Ishikawa (cell line): ENCODE measurements at regions not wholly inside any gene's neighbourhood (a gene's known extent, or its start where the extent isn't known, plus 50 kb on each side); places are given as distances from the start of the nearest gene placed in this dataset.

Source experiments
- CEBPB ChIP-seq: IDR thresholded peaks from 2 replicates; pipeline ENCODE4 v1.6.1; 2012
- CREB1 ChIP-seq: IDR thresholded peaks from 2 replicates; pipeline ENCODE4 v1.6.1; 2012; ENCODE audit warnings: low read depth
- EGR1 ChIP-seq: IDR thresholded peaks from 2 replicates; pipeline ENCODE4 v1.6.1; 2012
- EP300 ChIP-seq: IDR thresholded peaks from 2 replicates; pipeline ENCODE4 v1.6.1; 2012; ENCODE audit warnings: borderline replicate concordance
- FOXM1 ChIP-seq: IDR thresholded peaks from 2 replicates; pipeline ENCODE4 v1.6.1; 2012; ENCODE audit warnings: low read depth, borderline replicate concordance
- NFIC ChIP-seq: IDR thresholded peaks from 2 replicates; pipeline ENCODE4 v1.6.1; 2012
- RAD21 ChIP-seq: IDR thresholded peaks from 2 replicates; pipeline ENCODE4 v1.6.1; 2012; ENCODE audit warnings: low read depth
- TAF1 ChIP-seq: IDR thresholded peaks from 2 replicates; pipeline ENCODE4 v1.6.1; 2012; ENCODE audit warnings: low read depth, mild to moderate bottlenecking
- TCF12 ChIP-seq: IDR thresholded peaks from 2 replicates; pipeline ENCODE4 v1.6.1; 2012; ENCODE audit warnings: low read depth
- TEAD4 ChIP-seq: IDR thresholded peaks from 2 replicates; pipeline ENCODE4 v1.6.1; 2012
- YY1 ChIP-seq: IDR thresholded peaks from 2 replicates; pipeline ENCODE4 v1.6.1; 2012; ENCODE audit warnings: low read depth
- ZBTB7A ChIP-seq: IDR thresholded peaks from 2 replicates; pipeline ENCODE4 v1.6.1; 2012; ENCODE audit warnings: low read depth
- TF ChIP-seq, protein P1 (sequence below): IDR thresholded peaks from 2 replicates; pipeline ENCODE4 v1.6.1; 2012; ENCODE audit warnings: low read depth, mild to moderate bottlenecking
- TF ChIP-seq, protein P2 (sequence below): IDR thresholded peaks from 2 replicates; pipeline ENCODE4 v1.6.1; 2012
- TF ChIP-seq, protein P3 (sequence below): IDR thresholded peaks from 2 replicates; pipeline ENCODE4 v1.6.1; 2012

DNA sequence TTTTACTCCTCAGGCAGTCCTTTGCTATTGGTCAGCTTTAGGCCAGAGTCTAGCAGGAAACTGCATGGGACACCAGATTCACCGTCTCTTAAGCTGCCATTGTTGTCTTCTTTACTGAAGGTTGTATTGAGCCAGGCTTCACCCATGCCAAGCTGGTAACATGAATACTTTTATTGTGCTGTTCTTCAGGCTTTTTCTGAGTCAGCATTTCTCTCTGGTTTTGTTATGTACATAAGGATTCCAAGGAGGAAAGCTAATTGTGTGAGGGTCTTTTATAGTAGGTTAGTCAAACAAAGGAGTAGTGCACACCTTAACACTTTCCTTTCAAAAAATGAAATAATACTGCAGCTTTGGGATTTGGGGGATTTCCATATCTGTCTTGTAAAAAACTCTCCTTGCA lies 252.8 kb downstream of the JRKL start:
- TF ChIP-seq ZBTB7A (no peak), CEBPB (no peak)
- TF ChIP-seq, protein P1, sequence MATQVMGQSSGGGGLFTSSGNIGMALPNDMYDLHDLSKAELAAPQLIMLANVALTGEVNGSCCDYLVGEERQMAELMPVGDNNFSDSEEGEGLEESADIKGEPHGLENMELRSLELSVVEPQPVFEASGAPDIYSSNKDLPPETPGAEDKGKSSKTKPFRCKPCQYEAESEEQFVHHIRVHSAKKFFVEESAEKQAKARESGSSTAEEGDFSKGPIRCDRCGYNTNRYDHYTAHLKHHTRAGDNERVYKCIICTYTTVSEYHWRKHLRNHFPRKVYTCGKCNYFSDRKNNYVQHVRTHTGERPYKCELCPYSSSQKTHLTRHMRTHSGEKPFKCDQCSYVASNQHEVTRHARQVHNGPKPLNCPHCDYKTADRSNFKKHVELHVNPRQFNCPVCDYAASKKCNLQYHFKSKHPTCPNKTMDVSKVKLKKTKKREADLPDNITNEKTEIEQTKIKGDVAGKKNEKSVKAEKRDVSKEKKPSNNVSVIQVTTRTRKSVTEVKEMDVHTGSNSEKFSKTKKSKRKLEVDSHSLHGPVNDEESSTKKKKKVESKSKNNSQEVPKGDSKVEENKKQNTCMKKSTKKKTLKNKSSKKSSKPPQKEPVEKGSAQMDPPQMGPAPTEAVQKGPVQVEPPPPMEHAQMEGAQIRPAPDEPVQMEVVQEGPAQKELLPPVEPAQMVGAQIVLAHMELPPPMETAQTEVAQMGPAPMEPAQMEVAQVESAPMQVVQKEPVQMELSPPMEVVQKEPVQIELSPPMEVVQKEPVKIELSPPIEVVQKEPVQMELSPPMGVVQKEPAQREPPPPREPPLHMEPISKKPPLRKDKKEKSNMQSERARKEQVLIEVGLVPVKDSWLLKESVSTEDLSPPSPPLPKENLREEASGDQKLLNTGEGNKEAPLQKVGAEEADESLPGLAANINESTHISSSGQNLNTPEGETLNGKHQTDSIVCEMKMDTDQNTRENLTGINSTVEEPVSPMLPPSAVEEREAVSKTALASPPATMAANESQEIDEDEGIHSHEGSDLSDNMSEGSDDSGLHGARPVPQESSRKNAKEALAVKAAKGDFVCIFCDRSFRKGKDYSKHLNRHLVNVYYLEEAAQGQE, result no peak

DNA sequence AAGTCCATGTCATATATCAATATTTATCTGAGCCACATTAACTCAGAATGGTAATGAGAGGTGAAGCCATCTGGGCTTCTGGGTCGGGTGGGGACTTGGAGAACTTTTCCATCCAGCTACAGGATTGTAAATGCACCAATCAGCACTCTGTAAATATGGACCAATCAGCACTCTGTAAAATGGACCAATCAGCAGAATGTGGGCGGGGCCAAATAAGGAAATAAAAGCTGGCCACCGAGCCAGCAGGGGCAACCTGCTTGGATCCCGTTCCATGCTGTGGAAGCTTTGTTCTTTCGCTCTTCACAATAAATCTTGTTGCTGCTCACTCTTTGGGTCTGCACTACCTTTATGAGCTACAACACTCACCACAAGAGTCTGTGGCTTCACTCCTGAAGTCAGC lies 253.4 kb downstream of the JRKL start:
- TF ChIP-seq, protein P2, sequence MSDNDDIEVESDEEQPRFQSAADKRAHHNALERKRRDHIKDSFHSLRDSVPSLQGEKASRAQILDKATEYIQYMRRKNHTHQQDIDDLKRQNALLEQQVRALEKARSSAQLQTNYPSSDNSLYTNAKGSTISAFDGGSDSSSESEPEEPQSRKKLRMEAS, result no peak
- TF ChIP-seq ZBTB7A, result no peak
- no peak for TF ChIP-seq RAD21
- no peak for TF ChIP-seq YY1
- no peak for TF ChIP-seq NFIC
- no peak for TF ChIP-seq FOXM1
- TF ChIP-seq CEBPB, result no peak
- TF ChIP-seq EGR1, result no peak
- TF ChIP-seq TEAD4, result no peak
- TF ChIP-seq, protein P1, result no peak
- TF ChIP-seq TAF1, result no peak
- TF ChIP-seq TCF12, result no peak
- TF ChIP-seq, protein P3, sequence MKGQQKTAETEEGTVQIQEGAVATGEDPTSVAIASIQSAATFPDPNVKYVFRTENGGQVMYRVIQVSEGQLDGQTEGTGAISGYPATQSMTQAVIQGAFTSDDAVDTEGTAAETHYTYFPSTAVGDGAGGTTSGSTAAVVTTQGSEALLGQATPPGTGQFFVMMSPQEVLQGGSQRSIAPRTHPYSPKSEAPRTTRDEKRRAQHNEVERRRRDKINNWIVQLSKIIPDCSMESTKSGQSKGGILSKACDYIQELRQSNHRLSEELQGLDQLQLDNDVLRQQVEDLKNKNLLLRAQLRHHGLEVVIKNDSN, result no peak

DNA sequence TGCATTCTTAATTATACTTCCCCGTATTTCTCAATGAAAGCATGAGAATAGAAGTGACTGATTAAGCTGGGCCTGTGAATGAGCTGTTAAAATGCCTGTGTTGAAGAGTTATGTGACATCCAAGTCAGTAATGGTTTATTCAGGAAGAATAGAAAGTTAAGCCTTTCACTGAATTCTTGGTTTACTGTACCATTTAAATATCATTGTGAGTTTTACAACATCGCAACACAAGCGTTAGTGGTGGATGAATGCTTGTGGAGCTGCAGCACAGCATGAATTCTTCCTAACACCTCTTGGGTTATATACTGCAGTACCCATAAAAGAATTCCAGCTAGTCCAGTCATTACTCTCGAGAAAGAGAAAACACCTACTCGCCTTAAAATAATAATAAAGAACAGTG lies 257.8 kb downstream of the JRKL start:
- TF ChIP-seq FOXM1 (no peak), TAF1 (no peak), TCF12 (no peak), NFIC (no peak), TEAD4 (no peak), EP300 (no peak), YY1 (no peak), EGR1 (no peak), CEBPB (no peak), CREB1 (no peak), RAD21 (no peak), ZBTB7A (no peak)
- TF ChIP-seq, protein P2, result no peak
- TF ChIP-seq, protein P3, result no peak
- TF ChIP-seq, protein P1, result no peak

DNA sequence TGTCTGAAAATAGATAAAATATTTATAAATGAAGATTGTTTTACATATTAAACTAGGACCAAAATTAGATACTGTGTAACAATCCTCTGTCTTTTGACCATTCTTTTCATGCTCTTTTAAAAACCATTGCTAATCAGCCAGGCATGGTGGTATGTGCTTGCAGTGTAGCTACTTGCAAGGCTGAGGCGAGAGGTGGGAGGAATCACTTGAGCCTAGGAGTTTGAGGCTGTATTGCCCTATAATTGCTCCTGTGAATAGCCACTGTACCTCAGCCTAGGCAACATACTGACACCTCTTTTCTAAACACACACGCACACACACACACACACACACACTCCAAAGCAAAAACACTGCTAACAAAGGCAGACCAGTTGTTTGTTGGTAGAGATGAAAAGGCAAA lies 259.2 kb downstream of the JRKL start:
- TF ChIP-seq CREB1 (no peak), EGR1 (no peak), ZBTB7A (no peak), TCF12 (no peak), YY1 (no peak), FOXM1 (no peak), RAD21 (no peak), TEAD4 (no peak), CEBPB (no peak)
- TF ChIP-seq, protein P3, result no peak
- TF ChIP-seq, protein P1, result no peak
